DND-41 (cell line): ENCODE measurements at regions not wholly inside any gene's neighbourhood (a gene's known extent, or its start where the extent isn't known, plus 50 kb on each side); places are given as distances from the start of the nearest gene placed in this dataset.

ENCODE experiments used
- EZH2 ChIP-seq: IDR thresholded peaks from 3 replicates; pipeline ENCODE4 v1.6.1; 2012; ENCODE audit warnings: borderline replicate concordance, low read depth, mild to moderate bottlenecking, moderate library complexity, low read length, inconsistent platforms; ENCODE audit not compliant: severe bottlenecking
- TF ChIP-seq, protein P1 (sequence below): IDR thresholded peaks from 2 replicates; pipeline ENCODE4 v1.5.1; 2012; ENCODE audit warnings: borderline replicate concordance, low read length, moderate library complexity, mild to moderate bottlenecking; ENCODE audit not compliant: poor library complexity, severe bottlenecking; ENCODE audit errors: extremely low read depth

DNA sequence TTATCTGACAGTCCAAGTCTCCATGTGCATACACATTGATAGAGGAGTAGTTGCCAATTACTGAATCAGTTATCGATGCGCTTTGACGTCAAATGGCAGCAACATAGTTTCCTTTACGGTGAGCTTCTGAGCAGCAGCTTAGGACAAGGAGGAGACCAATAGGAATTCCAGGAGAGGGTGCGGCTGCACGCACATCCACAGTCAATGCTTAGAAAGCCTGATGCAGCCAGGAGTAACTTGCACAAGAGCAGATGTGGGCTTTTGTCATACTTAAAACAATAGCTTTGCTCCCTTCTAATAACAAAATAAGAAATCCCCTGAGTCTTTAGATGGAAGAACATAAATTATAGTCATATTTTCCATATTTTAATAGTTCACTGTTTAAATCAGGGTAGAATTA, 442.1 kb downstream of the BCKDHB start:
- TF ChIP-seq, protein P1, sequence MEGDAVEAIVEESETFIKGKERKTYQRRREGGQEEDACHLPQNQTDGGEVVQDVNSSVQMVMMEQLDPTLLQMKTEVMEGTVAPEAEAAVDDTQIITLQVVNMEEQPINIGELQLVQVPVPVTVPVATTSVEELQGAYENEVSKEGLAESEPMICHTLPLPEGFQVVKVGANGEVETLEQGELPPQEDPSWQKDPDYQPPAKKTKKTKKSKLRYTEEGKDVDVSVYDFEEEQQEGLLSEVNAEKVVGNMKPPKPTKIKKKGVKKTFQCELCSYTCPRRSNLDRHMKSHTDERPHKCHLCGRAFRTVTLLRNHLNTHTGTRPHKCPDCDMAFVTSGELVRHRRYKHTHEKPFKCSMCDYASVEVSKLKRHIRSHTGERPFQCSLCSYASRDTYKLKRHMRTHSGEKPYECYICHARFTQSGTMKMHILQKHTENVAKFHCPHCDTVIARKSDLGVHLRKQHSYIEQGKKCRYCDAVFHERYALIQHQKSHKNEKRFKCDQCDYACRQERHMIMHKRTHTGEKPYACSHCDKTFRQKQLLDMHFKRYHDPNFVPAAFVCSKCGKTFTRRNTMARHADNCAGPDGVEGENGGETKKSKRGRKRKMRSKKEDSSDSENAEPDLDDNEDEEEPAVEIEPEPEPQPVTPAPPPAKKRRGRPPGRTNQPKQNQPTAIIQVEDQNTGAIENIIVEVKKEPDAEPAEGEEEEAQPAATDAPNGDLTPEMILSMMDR, result no peak
- no peak for TF ChIP-seq EZH2
